T-helper 2 cell (primary cell): ENCODE measurements at regions not wholly inside any gene's neighbourhood (a gene's known extent, or its start where the extent isn't known, plus 50 kb on each side); places are given as distances from the start of the nearest gene placed in this dataset.
A peak's percentile ranks its signal among the peaks of the same experiment; 100 is the strongest.

Experiments
- DNase-seq, 5 experiments: peaks; one replicate each; pipeline versions ENCODE4 v3.0.0 to v3.0.0-alpha.2; 2012 to 2022

GRCh38 chr4:184575306-184575705 lies 73.9 kb downstream of the CASP3 start:
- DNase-seq: peak in 1 of 5 experiments; percentile 63

DNA sequence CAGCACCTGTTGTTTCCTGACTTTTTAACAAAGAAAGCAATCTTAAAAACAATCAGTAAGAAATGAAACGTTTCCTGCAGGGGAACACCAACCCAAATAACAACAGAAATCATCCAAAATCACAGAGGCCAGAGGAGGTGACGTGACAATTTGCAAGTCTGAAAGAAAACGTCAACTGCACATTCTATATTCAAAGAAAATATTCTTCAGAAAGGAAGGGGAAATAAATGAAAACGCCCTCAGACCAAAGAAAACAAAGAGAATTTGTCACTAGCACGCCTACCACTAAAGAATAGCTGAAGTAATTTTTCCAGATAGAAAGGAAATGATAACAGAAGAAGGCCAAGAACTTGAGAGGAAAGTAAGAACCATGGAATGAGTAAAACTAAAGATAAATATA lies 74.4 kb downstream of the CASP3 start:
- peak in 1 of 5 experiments; percentile 96 for DNase-seq

GRCh38 chr4:184573701-184574100 lies 75.5 kb downstream of the CASP3 start:
- peak in 1 of 5 experiments; percentile 93 for DNase-seq

- DNase-seq: no peak
Measured at GRCh38 chr4:184568770-184569169, 80.5 kb downstream of the CASP3 start.

DNA sequence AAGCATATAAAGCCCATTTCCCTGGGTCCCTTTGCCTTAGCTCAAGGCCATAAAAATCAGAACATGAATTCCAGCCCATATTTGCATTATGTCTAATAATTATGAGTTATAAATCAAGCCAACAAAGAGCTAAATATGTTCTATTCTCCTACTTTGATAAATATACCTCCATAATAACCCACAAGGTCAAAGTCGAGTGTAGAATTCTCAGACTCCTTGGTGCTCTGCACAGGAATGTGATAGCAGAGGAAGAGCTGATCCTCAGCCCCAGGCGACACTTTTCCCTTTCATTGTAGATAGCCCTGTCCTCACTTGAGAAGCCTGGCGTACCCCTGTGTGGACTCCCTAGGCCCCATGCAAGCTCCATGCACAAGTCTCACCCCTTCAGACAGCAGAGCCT lies 85.6 kb downstream of the CASP3 start:
- DNase-seq: no peak

- peak in 1 of 5 experiments; percentile 56 for DNase-seq
Measured at GRCh38 chr4:184558996-184559395, 84.6 kb upstream of the IRF2 start.

- DNase-seq: no peak
Measured at GRCh38 chr4:184553891-184554290, 79.5 kb upstream of the IRF2 start.

GRCh38 chr4:184550476-184550875 lies 76.1 kb upstream of the IRF2 start:
- DNase-seq: no peak

DNA sequence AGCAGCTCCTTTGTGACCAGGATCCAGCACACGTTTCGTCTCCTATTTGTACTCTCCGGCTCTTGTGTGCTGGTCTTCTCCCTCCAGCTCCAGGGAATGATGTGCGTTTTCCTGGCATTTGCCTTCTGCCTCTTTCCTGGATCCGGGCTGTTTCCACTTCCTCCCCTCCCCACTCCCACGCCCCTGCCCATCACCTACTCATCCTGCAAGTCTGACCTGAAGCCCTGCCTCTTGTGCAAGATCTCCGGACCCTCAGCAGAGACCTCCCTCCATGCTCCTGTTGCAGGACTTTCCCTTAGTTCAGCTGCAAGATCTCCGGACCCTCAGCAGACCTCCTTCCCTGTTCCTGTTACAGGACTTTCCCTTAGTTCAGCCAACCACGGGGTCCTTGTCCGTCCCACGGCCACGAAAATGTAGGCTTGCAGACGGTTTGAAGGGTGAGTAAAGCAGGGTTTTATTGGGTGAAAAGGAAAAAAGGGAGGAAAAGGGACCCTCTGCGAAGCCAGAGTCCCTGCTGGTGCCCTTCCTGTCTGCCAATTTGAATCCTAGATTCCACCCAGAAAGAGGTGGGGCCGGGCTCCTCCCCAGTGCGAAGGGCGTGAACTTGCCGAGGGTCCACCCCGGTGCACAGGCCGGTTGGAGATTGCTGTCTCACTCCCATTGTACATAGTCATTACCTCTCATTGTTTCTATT lies 74.4 kb upstream of the IRF2 start:
- DNase-seq: no peak

DNA sequence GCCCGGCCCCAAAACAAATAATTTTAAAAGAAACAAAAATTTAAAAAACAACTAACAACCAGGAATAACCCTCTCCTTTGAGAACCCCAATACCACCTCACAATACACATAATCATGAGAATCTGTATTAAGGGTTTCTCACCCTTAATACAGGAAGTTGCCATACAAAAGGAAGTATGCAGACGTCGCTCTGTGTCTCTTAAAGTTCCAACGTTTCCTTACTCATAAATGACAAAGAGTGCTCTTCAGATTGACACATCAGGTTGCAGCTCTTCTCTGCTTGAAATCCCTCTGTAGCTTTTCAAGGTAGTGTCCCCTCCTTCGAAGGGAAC lies 73.9 kb upstream of the IRF2 start:
- DNase-seq: peak in 1 of 5 experiments; percentile 66

DNA sequence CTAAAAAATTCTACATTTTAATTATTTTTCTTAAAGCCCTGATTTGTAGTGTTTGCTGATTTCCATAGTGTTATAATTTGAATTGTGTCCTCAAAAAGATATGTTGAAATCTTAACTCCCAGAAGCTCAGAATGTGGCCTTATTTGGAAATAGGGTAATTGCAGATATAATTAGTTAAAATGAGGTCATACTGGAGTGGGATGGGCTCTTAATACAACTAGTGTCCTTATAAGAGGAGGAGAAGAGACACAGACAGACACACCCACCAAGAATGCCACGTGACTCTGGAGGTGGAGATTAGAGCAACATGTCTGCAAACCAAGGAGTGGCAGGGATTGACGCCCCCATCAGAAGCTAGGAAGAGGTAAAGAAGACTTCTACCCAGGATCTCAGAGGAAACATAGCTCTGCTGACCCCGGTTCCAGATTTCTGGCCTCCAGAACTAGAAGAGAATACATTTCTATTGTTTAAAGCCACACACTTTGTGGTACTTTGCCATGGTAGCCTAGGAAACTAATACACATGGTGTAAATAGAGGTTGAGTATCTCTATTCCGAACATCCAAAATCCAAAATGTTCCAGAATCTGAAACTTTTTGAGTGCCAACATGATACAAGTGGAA lies 70.5 kb upstream of the IRF2 start:
- DNase-seq: no peak

DNA sequence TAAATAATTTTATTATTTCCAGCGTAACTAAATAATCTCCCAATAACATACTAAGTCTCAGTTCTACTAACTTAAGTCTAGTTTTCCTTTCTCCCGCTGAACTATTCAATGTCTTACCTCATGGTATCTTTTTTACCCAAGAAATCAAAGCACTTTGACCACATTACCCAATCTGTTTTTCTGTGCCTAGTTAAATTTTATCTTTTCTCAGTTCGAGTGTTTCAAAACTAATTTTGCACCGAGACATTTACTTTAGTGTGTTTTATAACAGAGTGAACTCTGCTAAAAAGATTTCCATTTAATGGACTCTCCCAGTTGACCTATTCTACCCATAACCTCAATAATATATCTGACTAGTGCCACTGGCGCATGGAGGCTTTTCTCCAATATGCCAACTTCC lies 67.6 kb upstream of the IRF2 start:
- no peak for DNase-seq

- DNase-seq: no peak
Measured at GRCh38 chr4:184540307-184540706, 66.0 kb upstream of the IRF2 start.

- DNase-seq: peak in 4 of 5 experiments; percentile 18 to 83 (median 37)
Measured at GRCh38 chr4:184538023-184538599, 63.8 kb upstream of the IRF2 start.

- peak; percentile 83 to 91 (median 88) for DNase-seq
Measured at GRCh38 chr4:184537269-184538022, 63.1 kb upstream of the IRF2 start.

GRCh38 chr4:184536881-184537248 lies 62.5 kb upstream of the IRF2 start:
- no peak for DNase-seq

DNA sequence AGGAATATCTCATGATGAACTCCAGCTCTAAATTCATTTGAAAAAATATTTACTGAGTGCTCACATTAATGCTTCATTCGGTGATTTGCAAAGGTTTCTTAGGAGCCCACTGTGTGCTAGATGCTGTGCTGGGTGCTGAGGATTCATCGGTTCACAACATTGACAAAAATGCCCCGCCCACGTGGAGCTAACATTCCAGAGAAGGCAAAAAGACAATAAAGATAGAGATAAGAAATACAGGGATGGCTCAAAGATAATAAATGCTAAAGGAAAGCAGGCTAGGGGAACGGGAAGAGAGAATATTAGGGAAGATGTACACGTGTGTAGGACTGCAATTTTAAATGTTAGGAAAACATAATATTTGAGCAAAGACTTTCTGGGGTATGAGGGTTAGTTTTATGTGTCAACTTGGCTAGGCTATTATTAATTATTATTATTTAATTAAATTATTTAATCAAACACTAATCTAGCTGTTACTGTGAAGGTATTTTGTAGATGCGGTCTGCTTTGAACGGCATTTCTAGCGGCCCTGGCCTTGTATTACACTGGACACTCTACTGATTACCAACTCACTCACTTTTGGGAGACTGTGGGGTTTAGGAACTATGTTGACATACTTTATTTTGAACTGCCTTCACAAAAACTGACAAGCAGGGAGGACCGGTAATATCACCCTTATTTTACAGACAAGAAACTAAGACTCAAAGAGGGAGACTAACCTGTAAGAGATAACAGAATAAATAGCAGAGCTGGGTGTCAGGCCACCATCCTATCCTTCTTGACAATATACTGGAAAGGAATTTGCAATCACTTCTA lies 61.9 kb upstream of the IRF2 start:
- no peak for DNase-seq

DNA sequence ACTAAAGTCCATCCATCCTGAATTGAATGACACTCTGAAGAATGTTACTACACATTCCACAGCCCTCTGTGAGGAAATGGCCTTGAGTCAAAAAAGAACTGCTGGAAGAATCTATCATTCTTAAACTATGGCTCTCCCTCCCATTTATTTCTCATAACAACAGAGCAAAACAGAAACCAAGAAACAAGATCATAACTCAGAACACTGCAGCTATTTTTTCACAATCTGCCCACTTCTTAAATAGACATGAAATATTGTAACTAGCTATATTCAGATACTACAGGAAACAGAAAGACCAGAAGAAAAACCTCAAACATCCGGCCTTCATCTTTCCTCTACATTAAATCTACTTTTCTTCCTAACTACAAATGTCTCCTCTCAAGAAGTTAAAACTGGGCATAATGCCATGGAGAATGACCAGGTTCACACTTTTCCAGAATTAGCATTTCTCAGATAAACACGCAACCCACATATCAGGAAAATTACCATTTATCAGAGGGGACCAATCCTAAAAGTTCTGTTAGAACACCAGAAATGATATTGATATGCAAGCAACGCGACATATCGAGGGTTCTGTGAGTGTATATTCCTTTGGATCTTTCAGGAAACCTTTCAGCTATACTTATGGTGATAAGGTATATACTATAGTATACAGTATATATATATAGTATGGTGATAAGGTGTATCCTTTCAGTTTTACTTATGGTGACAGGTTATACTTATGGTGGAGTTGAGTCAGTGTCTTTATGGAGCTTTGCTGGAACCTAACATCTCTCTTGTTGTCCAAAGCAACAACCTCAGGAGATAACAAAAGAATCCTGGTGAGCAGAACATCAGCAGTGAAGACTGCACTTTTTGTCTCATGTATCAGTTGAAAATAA lies 60.4 kb upstream of the IRF2 start:
- peak in 2 of 5 experiments; percentile 32 to 87 for DNase-seq

DNA sequence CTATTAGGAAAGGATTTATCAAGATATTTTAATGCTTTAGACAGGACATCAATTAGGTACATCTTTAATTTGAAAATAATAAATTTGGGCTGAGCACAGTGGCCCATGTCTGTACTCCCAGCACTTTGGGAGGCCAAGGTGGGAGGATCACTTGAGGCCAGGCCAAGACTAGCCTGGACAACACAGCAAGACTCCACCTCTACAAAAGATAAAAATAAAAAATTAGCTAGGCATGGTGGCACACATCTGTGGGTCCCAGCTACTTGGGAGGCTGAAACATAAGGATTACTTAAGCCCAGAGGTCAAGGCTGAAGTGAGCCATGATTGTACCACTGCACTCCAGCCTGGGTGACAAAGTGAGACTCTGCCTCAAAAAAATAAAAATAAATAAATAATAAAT lies 59.6 kb upstream of the IRF2 start:
- no peak for DNase-seq

- DNase-seq: no peak
Measured at GRCh38 chr4:184531008-184531407, 56.7 kb upstream of the IRF2 start.

GRCh38 chr4:184529283-184529682 lies 54.9 kb upstream of the IRF2 start:
- DNase-seq: no peak

GRCh38 chr4:184528713-184529112 lies 54.4 kb upstream of the IRF2 start:
- no peak for DNase-seq
